ENCODE measurements at regions not wholly inside any gene's neighbourhood (a gene's known extent, or its start where the extent isn't known, plus 50 kb on each side); places are given as distances from the start of the nearest gene placed in this dataset.

DNA sequence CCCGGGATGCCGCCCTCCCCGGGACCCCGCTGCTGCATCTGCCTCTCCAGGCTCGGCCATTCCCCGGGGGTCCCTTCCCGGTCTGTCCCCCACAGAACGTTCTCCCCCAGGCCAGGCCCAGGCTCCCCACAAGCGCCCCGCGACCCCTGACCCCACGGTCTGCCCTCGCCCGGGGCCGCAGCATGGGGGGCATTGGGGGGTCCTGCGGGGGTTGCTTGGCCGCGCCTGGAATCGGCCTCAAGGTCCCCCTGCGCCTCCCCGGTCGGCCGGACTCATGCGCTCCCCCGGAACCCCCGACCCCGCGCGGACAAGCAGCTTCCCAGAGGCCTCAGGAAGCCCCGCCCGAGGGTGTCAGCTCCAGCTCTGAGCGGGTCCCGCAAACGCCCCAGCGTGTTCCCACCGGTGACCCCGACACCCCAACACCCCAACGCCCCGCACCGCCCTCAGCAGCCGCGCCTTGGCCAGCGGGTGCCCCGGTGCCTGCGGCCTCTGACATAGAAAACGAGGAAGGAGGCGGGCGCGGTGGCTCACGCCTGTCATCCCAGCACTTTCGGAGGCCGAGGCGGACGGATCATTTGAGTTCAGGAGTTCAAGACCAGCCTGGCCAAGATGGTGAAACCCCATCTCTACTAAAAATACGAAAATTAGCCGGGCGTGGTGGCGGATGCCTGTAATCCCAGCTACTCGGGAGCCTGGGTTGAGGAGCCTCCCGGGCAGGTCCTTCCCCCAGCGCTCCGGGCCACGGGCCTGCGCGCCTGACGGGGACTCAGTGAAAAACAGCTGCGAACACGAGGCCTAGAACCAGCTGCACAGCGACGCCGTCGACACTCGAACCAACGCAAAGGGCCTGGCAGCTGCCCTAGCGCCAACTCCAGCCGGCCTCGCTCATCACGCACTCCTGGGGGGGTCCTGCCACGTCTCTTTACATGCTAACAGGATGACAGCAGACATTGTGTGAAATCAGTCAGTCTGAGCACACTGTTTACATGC lies 61.8 kb upstream of the CTDP1 start:
- DNase-seq (no peak), ATAC-seq (ENCODE audit: low read depth in 2 of 2) (no peak)
- no peaks in the 10 kb centered on the region for H3K9me3 Mint-ChIP-seq

DNA sequence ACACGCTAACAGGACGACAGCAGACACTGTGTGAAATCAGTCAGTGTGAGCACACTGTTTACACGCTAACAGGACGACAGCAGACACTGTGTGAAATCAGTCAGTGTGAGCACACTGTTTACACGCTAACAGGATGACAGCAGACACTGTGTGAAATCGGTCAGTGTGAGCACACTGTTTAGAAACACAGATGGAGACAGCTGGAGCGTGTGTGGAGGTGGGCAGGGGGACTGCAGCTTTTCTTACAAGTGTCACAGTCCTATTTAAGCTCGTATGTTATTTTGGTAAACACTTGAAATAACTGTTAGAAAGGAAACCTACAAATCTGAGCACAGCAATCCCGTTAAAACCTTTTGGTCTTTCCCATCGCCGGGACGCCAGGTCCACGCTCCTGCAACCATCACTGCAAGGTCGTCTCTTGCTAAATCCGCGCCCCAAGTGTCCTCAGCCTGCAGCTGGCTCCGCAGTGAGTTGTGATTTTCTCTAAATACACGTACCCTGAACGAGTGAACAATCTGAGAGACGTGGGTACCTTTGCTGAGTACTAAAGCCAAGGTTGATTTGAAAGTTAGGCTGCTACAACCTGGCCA lies 58.9 kb upstream of the CTDP1 start:
- H3K4me1 Mint-ChIP-seq: peaks cover 27 to 35% (median 34%) of the 10 kb centered on the region in 3 donors
- DNase-seq: no peak
- H3K27me3 Mint-ChIP-seq: no peaks in the 10 kb centered on the region
- no peak for ATAC-seq (ENCODE audit: low read depth in 2 of 2)
- H3K27ac Mint-ChIP-seq: no peak overlapping the region
- no peak overlapping the region for H3K4me3 Mint-ChIP-seq
- H3K36me3 Mint-ChIP-seq: no peaks in the 10 kb centered on the region
- no peaks in the 10 kb centered on the region for H3K9me3 Mint-ChIP-seq

More for the DNA sequence above, 61.8 kb upstream of the CTDP1 start:
- Mint-ChIP-seq H3K4me1 (peaks cover under 1 to 8% (median 6%) of the 10 kb centered on the region in 3 donors), H3K27me3 (no peaks in the 10 kb centered on the region), H3K36me3 (no peaks in the 10 kb centered on the region), H3K27ac (peak overlapping the region in 2 of 6 donors; percentile 75 to 78), H3K4me3 (peak overlapping the region in 4 of 8 donors; percentile 15 to 49 (median 42))

- H3K4me3 Mint-ChIP-seq: no peak overlapping the region
- no peaks in the 10 kb centered on the region for H3K36me3 Mint-ChIP-seq
- peak overlapping the region in 1 of 6 donors; percentile 70 for H3K27ac Mint-ChIP-seq
- H3K9me3 Mint-ChIP-seq: no peaks in the 10 kb centered on the region
- H3K27me3 Mint-ChIP-seq: no peaks in the 10 kb centered on the region
- DNase-seq (no peak), ATAC-seq (ENCODE audit: low read depth in 2 of 2) (no peak)
- peaks cover 33 to 43% (median 42%) of the 10 kb centered on the region in 3 donors for H3K4me1 Mint-ChIP-seq
Observed at GRCh38 chr18:79621501-79621900, 58.1 kb upstream of the CTDP1 start.

DNA sequence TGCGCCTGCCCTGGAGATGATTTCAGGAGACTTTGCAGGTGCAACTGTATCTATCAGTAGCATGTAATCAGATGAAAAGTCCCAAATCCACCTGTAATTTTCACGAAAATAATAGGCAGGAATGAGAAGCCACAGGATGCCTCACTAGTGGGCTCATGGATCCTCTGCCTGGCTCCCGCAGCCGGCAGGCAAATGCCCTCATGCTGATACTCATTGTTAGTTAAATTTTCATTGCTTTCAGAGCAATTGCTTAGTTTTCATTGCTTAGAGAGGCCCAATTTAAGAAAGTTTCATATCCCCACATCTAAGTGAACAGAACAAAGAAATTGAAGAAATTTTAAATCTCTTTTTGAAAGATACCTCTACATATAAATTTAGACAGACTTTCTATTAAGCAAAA lies 57.6 kb upstream of the CTDP1 start:
- Mint-ChIP-seq H3K27me3 (no peaks in the 10 kb centered on the region), H3K36me3 (no peaks in the 10 kb centered on the region), H3K4me3 (no peak overlapping the region), H3K27ac (peak overlapping the region in 1 of 6 donors; percentile 71), H3K4me1 (peaks cover 35 to 48% (median 47%) of the 10 kb centered on the region in 3 donors), H3K9me3 (no peaks in the 10 kb centered on the region)
- DNase-seq: no peak
- no peak for ATAC-seq (ENCODE audit: low read depth in 2 of 2)

DNA sequence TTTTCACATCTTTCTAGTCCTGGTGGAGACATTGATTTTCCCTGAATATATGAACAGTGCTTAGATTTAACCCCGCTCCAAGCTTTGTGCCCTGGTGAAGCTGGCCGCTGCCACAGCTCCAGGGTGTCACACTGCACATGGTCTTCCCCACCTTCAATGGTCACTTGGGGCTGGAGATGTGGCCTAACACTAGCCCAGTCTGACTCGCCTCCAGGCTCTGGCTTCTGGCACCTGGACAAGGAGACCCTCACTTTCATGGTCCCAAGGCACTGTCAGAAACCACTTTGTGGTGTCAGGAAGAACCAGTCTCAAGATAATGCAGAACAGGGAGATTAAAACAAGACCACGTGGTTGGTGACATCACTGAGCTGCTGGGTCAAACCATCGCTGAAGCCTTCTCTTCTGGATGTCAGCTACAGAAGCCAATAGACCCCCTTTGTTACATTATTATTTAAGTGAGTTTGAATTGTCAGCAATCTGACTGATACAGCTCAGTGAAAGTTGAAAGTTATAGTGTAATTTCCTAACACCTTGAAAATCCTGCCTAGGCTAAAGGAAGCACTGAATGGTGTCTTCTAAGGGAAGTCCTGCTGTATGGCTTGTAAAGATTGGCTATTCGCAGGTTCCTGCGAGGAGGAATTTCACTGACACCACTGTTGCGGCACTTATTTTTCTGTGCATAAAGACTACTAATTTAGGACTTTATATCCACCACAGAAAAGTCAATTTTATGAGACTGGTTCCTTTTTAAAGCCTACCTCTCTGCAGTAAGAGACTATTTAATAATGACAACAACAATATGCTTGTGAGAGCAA lies 55.0 kb upstream of the CTDP1 start:
- peaks cover 46 to 73% (median 58%) of the 10 kb centered on the region in 3 donors for H3K4me1 Mint-ChIP-seq
- peak overlapping the region; percentile 67 to 98 (median 95) for H3K27ac Mint-ChIP-seq
- peak overlapping the region; percentile 78 to 94 (median 86) for H3K4me3 Mint-ChIP-seq
- H3K9me3 Mint-ChIP-seq: no peaks in the 10 kb centered on the region
- H3K27me3 Mint-ChIP-seq: no peaks in the 10 kb centered on the region
- no peaks in the 10 kb centered on the region for H3K36me3 Mint-ChIP-seq
- ATAC-seq (ENCODE audit: low read depth in 2 of 2) (peak; percentile 11 to 20), DNase-seq (no peak)

GRCh38 chr18:79625195-79625923 lies 54.2 kb upstream of the CTDP1 start:
- Mint-ChIP-seq H3K4me1 (peaks cover 46 to 80% (median 60%) of the 10 kb centered on the region in 3 donors), H3K9me3 (no peaks in the 10 kb centered on the region), H3K27me3 (no peaks in the 10 kb centered on the region), H3K4me3 (peak overlapping the region; percentile 78 to 94 (median 86)), H3K36me3 (no peaks in the 10 kb centered on the region), H3K27ac (peak overlapping the region; percentile 67 to 98 (median 96))
- ATAC-seq (ENCODE audit: low read depth in 2 of 2) (peak; percentile 95 to 96), DNase-seq (peak; percentile 81)

- H3K9me3 Mint-ChIP-seq: peaks cover 0 to under 1% (median 0%) of the 10 kb centered on the region in 7 donors
- no peaks in the 10 kb centered on the region for H3K27me3 Mint-ChIP-seq
- H3K4me1 Mint-ChIP-seq: peaks cover 50 to 85% (median 67%) of the 10 kb centered on the region in 3 donors
- ATAC-seq (ENCODE audit: low read depth in 2 of 2) (no peak), DNase-seq (no peak)
- no peaks in the 10 kb centered on the region for H3K36me3 Mint-ChIP-seq
- peak overlapping the region; percentile 67 to 98 (median 96) for H3K27ac Mint-ChIP-seq
- H3K4me3 Mint-ChIP-seq: peak overlapping the region; percentile 78 to 94 (median 86)
Observed at GRCh38 chr18:79625924-79626561, 53.6 kb upstream of the CTDP1 start.

DNA sequence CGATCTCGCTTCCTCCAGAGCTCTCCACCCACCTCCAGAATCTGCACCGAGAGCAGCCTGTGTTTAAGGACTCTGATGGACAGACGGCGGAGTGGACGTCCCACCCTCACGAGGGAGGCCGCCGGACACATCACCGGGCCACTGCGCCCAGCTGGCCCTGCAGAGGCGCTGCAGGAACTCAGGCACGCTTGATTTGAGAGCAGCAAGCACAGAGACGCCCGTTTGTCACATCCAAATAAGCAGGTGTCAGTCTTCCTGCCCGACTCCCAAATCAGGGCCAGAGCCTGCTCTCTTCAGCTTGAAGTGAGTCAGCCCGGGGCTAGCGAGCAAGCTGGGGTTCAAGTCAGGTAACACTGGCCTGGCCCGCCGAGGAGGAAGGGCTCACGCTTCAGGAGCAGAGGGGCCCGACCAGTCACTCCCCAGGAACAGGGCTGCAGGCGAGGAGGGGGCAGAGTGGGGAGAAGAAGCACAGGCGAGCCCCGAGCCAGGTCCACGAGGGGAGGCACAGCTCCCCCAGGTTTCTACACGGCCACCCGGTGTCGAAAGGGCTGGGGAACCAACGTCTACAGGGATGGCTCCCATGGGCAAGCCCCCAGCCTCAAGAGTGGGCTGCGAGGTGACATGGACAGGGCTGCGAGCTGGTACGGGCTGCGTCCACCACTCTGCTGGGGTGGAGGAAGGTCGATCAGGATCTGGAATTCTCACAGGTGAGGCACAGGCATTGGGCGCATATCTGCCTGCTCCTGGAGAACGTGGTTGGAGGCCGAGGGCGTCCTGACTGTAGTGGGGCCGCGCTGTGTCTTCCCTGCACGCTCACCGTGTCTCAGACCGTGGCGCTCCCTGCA lies 52.5 kb upstream of the CTDP1 start:
- no peaks in the 10 kb centered on the region for H3K27me3 Mint-ChIP-seq
- H3K36me3 Mint-ChIP-seq: no peaks in the 10 kb centered on the region
- peak overlapping the region; percentile 44 to 92 (median 84) for H3K27ac Mint-ChIP-seq
- H3K4me1 Mint-ChIP-seq: peaks cover 53 to 88% (median 67%) of the 10 kb centered on the region in 3 donors
- DNase-seq (no peak), ATAC-seq (ENCODE audit: low read depth in 2 of 2) (no peak)
- H3K4me3 Mint-ChIP-seq: peak overlapping the region in 7 of 8 donors; percentile 47 to 87 (median 77)
- peaks cover 0 to 2% (median 0%) of the 10 kb centered on the region in 7 donors for H3K9me3 Mint-ChIP-seq

DNA sequence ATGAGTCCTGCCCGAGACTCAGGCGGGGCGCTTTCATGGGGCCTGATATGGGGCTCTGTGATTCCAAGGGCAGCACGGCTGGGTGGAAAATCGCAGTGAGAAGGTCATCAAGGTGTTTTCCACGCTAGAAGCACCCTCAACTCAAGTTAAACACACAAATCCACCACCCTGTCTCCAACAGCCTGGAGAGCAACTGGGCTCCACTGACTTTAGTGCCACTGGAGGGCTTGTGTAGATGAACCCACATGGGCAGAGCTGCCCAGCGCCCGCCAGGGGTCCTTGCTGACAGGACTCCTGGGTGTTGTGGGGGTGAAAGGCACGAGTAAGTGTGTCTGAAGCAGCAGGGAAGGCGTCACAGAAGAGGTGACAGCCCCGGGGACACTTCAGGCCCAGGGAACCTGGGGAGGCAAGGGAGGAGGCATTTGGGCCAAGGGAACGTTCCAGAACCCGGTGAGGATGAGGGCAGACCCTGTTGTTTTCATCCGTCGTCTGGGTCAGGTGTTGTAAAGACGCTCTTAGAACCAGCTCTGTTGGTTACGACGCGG lies 51.8 kb upstream of the CTDP1 start:
- Mint-ChIP-seq H3K9me3 (peaks cover 0 to 2% (median 0%) of the 10 kb centered on the region in 7 donors), H3K4me1 (peaks cover 52 to 82% (median 62%) of the 10 kb centered on the region in 3 donors), H3K27me3 (no peaks in the 10 kb centered on the region), H3K36me3 (no peaks in the 10 kb centered on the region), H3K4me3 (peak overlapping the region in 2 of 8 donors; percentile 3 to 12), H3K27ac (peak overlapping the region in 2 of 6 donors; percentile 73 to 92)
- ATAC-seq (ENCODE audit: low read depth in 2 of 2): no peak
- no peak for DNase-seq

- Mint-ChIP-seq H3K4me1 (peaks cover 52 to 75% (median 62%) of the 10 kb centered on the region in 3 donors), H3K9me3 (peaks cover 0 to 4% (median under 1%) of the 10 kb centered on the region in 7 donors), H3K27ac (no peak overlapping the region), H3K36me3 (no peaks in the 10 kb centered on the region), H3K4me3 (no peak overlapping the region), H3K27me3 (no peaks in the 10 kb centered on the region)
- DNase-seq (no peak), ATAC-seq (ENCODE audit: low read depth in 2 of 2) (no peak)
Observed at GRCh38 chr18:79628416-79629248, 51.0 kb upstream of the CTDP1 start.

- H3K36me3 Mint-ChIP-seq: no peaks in the 10 kb centered on the region
- no peak overlapping the region for H3K27ac Mint-ChIP-seq
- no peak for ATAC-seq (ENCODE audit: low read depth in 2 of 2)
- H3K9me3 Mint-ChIP-seq: peaks cover 0 to 7% (median 2%) of the 10 kb centered on the region in 7 donors
- no peak for DNase-seq
- peaks cover 50 to 73% (median 58%) of the 10 kb centered on the region in 3 donors for H3K4me1 Mint-ChIP-seq
- peak overlapping the region in 1 of 8 donors; percentile 40 for H3K4me3 Mint-ChIP-seq
- H3K27me3 Mint-ChIP-seq: no peaks in the 10 kb centered on the region
Observed at GRCh38 chr18:79629249-79629558, 50.4 kb upstream of the CTDP1 start.
